Glutamatergic neuron (in vitro differentiated cells): ENCODE measurements at regions not wholly inside any gene's neighbourhood (a gene's known extent, or its start where the extent isn't known, plus 50 kb on each side); places are given as distances from the start of the nearest gene placed in this dataset.
"Not testable (repeated sequence)": the region's sequence is repeated elsewhere in the genome, so short reads cannot be mapped to it uniquely, and the experiment has no call there.

ENCODE experiments used
- DNase-seq: peaks from one replicate; pipeline ENCODE4 v3.0.0; 2022
- H3K27ac Mint-ChIP-seq: one replicate; pipeline ENCODE4 v1.8.0; 2020; ENCODE audit warnings: mild to moderate bottlenecking, mixed read lengths, inconsistent platforms; ENCODE audit not compliant: unreplicated experiment
- H3K27me3 Mint-ChIP-seq: one replicate; pipeline ENCODE4 v1.8.0; 2020; ENCODE audit warnings: mild to moderate bottlenecking, moderate library complexity, mixed read lengths, inconsistent platforms; ENCODE audit not compliant: unreplicated experiment
- H3K36me3 Mint-ChIP-seq: one replicate; pipeline ENCODE4 v1.8.0; 2020; ENCODE audit warnings: mild to moderate bottlenecking, mixed read lengths, inconsistent platforms; ENCODE audit not compliant: unreplicated experiment
- H3K4me1 Mint-ChIP-seq: one replicate; pipeline ENCODE4 v1.8.0; 2020; ENCODE audit warnings: mild to moderate bottlenecking, low read depth, mixed read lengths, inconsistent platforms; ENCODE audit not compliant: unreplicated experiment
- H3K4me3 Mint-ChIP-seq: one replicate; pipeline ENCODE4 v1.8.0; 2020; ENCODE audit warnings: mild to moderate bottlenecking, mixed read lengths, inconsistent platforms; ENCODE audit not compliant: unreplicated experiment
- H3K9me3 Mint-ChIP-seq: one replicate; pipeline ENCODE4 v1.8.0; 2020; ENCODE audit warnings: mild to moderate bottlenecking, moderate library complexity, mixed read lengths, inconsistent platforms; ENCODE audit not compliant: unreplicated experiment
- TF ChIP-seq, protein P1 (sequence below): fragments of 200-600 bp; sonication (generic); IDR thresholded peaks from one replicate; pipeline ENCODE4 v1.5.0; 2021; ENCODE audit not compliant: partially characterized antibody, unreplicated experiment

DNA sequence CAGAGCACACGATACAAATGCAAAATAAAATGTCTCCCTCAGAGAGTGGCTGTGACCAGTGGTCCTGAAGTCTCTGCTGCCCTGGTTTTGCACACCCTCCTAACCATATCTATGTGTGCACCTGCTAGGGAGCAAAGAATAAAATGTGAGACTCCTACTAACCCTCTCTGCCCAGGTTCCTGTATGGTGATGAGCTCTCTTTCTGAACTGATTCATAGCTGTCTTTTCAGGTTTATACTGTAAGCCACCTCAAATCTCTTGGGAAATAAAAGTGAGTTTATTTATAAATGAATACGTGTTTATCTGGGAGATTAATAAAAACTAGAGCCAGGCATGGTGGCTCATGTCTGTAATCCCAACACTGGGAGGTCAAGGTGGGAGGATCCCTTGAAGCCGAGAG, 126.0 kb upstream of the RBPJ start:
- Mint-ChIP-seq H3K4me3 (no peak overlapping the region), H3K27ac (no peak overlapping the region), H3K4me1 (no peaks in the 10 kb centered on the region), H3K36me3 (no peaks in the 10 kb centered on the region), H3K27me3 (no peaks in the 10 kb centered on the region), H3K9me3 (no peaks in the 10 kb centered on the region)
- TF ChIP-seq, protein P1, sequence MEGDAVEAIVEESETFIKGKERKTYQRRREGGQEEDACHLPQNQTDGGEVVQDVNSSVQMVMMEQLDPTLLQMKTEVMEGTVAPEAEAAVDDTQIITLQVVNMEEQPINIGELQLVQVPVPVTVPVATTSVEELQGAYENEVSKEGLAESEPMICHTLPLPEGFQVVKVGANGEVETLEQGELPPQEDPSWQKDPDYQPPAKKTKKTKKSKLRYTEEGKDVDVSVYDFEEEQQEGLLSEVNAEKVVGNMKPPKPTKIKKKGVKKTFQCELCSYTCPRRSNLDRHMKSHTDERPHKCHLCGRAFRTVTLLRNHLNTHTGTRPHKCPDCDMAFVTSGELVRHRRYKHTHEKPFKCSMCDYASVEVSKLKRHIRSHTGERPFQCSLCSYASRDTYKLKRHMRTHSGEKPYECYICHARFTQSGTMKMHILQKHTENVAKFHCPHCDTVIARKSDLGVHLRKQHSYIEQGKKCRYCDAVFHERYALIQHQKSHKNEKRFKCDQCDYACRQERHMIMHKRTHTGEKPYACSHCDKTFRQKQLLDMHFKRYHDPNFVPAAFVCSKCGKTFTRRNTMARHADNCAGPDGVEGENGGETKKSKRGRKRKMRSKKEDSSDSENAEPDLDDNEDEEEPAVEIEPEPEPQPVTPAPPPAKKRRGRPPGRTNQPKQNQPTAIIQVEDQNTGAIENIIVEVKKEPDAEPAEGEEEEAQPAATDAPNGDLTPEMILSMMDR = no peak
- no peak for DNase-seq

DNA sequence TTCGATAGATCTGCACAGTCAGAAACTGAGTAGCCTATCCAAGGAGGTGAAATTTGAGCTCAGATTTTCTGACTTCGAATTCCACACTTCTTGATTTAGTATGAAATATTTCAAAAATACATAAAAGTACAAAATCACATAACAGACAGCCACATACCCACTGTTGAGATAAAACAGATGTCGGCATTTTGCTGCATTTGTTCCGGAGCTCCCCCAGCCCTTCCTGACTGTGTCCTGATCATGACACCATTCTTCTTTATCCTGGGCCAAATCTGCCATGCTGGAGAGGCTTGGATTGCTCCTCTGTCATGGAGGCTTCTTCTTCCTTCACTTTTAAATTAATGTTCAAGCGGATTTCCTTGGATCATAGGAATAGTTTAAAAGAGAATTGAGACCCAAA, 124.2 kb upstream of the RBPJ start:
- DNase-seq = no peak
- no peaks in the 10 kb centered on the region for H3K27me3 Mint-ChIP-seq
- no peaks in the 10 kb centered on the region for H3K36me3 Mint-ChIP-seq
- TF ChIP-seq, protein P1 = no peak
- H3K27ac Mint-ChIP-seq = no peak overlapping the region
- no peaks in the 10 kb centered on the region for H3K4me1 Mint-ChIP-seq
- H3K9me3 Mint-ChIP-seq = no peaks in the 10 kb centered on the region
- no peak overlapping the region for H3K4me3 Mint-ChIP-seq

- DNase-seq = no peak
- TF ChIP-seq, protein P1 = no peak
- Mint-ChIP-seq H3K27me3 (no peaks in the 10 kb centered on the region), H3K9me3 (no peaks in the 10 kb centered on the region), H3K36me3 (no peaks in the 10 kb centered on the region), H3K27ac (no peak overlapping the region), H3K4me3 (no peak overlapping the region), H3K4me1 (no peaks in the 10 kb centered on the region)
Observed at GRCh38 chr4:26197018-26197779, 123.6 kb upstream of the RBPJ start.

- not testable (repeated sequence) for H3K4me3 Mint-ChIP-seq, H3K27me3 Mint-ChIP-seq, H3K27ac Mint-ChIP-seq, DNase-seq, H3K36me3 Mint-ChIP-seq, H3K9me3 Mint-ChIP-seq, H3K4me1 Mint-ChIP-seq
Observed at GRCh38 chr4:26198931-26199330, 121.9 kb upstream of the RBPJ start.

DNA sequence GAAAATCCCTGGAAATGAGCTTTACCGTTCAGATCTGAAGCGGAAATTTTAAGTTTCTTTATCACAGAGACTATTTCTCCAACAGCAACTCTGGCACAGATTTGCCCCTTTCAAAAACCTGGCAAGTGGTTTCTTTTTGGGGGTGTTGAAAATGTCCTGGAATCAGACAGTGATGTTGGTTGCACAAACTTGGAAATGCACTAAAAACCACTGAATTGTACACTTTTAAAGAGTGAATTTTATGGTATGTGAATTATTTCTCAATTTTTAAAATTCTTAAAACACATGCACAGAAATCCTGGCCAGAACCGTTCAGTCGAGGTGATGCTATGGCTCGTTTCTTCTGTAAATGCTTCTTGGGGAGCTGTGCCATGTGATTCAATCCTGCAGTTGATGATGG, 121.2 kb upstream of the RBPJ start:
- H3K27me3 Mint-ChIP-seq = no peaks in the 10 kb centered on the region
- H3K36me3 Mint-ChIP-seq = no peaks in the 10 kb centered on the region
- TF ChIP-seq, protein P1 = no peak
- H3K9me3 Mint-ChIP-seq = no peaks in the 10 kb centered on the region
- H3K4me1 Mint-ChIP-seq = no peaks in the 10 kb centered on the region
- DNase-seq = no peak
- H3K4me3 Mint-ChIP-seq = no peak overlapping the region
- H3K27ac Mint-ChIP-seq = no peak overlapping the region
